C4-2B (cell line): ENCODE measurements at regions not wholly inside any gene's neighbourhood (a gene's known extent, or its start where the extent isn't known, plus 50 kb on each side); places are given as distances from the start of the nearest gene placed in this dataset.

Experiments
- CTCF ChIP-seq: fragments of 450-650 bp; conservative IDR thresholded peaks from 2 replicates; pipeline ENCODE4 v1.5.1; 2017; ENCODE audit warnings: mild to moderate bottlenecking
- ZFX ChIP-seq: fragments of 450-650 bp; IDR thresholded peaks from 2 replicates; pipeline ENCODE4 v1.6.1; 2017

DNA sequence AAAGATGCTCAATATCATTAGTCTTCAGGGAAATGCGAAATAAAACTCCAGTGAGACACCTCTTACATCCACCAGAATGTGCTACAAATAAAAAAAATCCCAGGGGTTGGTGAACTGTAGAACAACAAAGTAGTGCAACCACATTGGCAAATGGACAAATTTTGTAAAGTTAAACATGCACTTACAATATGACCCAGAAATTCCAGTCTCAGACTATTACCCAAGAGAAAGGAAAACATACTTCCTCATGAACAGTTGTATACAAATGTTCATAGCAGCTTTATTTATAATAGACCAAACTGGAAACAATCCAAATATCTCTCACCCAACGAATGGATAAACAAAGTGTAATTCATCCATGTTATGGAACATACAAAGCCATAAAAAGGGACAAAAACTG is 239.5 kb downstream of the ABCC12 start:
- no peak for TF ChIP-seq CTCF
- TF ChIP-seq ZFX = no peak
